ENCODE measurements at regions not wholly inside any gene's neighbourhood (a gene's known extent, or its start where the extent isn't known, plus 50 kb on each side); places are given as distances from the start of the nearest gene placed in this dataset.

DNA sequence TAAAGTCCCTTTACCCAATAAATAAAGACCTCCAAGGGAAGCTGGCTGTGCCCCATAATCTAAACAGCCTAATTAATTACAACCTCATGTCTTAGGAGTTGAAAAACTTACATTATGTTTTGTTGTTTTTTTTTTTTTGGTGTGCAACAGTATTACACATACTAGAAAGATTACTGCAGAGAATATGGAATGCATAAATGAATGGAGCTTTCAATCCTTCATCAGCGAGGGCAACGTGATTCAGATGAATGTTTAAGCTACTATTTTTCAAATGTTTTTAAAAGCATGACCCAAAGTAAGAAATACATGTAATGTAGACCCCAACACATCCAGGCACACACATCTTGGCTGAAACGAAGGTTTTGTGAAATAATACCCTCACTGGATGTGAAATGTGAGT, 167.1 kb upstream of the FN1 start:
- DNase-seq (ENCODE audit: low read depth in 2 of 2): no peak
- no peak overlapping the region for H3K4me3 ChIP-seq (replicated peaks in 1 of 2; ENCODE audit: low read depth in 2 of 2, low read length in 2 of 2)
- TF ChIP-seq CTCF (IDR thresholded peaks at IDR 0.05; ENCODE audit: low read depth, low read length): no peak

GRCh38 chr2:215601990-215602721, 166.3 kb upstream of the FN1 start:
- peak; percentile 36 to 69 for DNase-seq (ENCODE audit: low read depth in 2 of 2)
- no peak for TF ChIP-seq CTCF (IDR thresholded peaks at IDR 0.05; ENCODE audit: low read depth, low read length)
- no peak overlapping the region for H3K4me3 ChIP-seq (replicated peaks in 1 of 2; ENCODE audit: low read depth in 2 of 2, low read length in 2 of 2)

DNA sequence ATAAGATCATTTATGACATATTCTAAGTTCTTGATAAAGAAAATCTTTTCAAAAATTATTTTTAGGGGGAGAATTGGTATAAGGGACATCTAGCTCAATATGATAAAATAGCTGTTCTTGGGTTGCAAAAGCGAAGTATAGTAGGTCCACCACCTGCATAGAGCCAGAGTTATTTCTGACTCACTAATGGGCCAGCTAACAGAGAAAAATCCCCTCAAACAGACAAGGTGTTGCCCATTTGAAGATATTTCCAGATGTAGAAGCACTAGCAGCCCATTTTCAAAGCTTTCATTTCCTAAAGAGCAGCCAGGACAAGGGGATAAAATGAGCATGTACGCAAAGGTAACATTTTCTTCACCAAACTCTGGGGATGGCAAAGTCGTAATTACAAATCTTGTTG, 165.7 kb upstream of the FN1 start:
- no peak for DNase-seq (ENCODE audit: low read depth in 2 of 2)
- no peak for TF ChIP-seq CTCF (IDR thresholded peaks at IDR 0.05; ENCODE audit: low read depth, low read length)
- no peak overlapping the region for H3K4me3 ChIP-seq (replicated peaks in 1 of 2; ENCODE audit: low read depth in 2 of 2, low read length in 2 of 2)

DNA sequence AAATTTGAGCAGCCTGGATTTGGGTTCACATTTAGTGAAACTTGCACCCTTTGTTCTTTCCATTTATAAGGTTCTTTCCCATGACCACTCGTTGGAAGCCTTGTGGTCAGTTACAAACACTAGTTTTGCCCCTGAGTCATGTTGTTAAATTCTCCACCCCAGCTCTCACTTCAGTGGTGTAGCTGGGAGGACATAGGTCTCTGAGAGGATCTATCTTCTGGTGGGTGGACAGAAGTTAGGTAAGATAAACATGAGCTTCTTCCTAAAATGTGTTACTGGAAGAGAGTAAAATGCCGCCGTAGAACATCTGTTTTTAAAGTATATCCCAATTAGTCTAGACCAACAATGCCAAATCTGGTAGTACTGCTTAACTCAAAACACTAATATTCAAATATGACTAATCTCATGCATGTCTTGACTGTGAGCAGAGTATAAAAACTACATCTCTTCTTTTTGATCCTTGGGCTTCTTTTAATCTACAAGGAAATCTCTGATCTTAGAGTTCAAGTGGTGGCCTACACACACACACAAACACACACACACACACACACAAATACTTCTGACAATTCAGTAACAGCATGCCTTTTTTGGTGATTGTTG, 162.6 kb upstream of the FN1 start:
- H3K4me3 ChIP-seq (replicated peaks in 1 of 2; ENCODE audit: low read depth in 2 of 2, low read length in 2 of 2): no peak overlapping the region
- peak in 1 of 2 donors; percentile 83 for DNase-seq (ENCODE audit: low read depth in 2 of 2)
- TF ChIP-seq CTCF (IDR thresholded peaks at IDR 0.05; ENCODE audit: low read depth, low read length): no peak

- no peak for DNase-seq (ENCODE audit: low read depth in 2 of 2)
- no peak overlapping the region for H3K4me3 ChIP-seq (replicated peaks in 1 of 2; ENCODE audit: low read depth in 2 of 2, low read length in 2 of 2)
- no peak for TF ChIP-seq CTCF (IDR thresholded peaks at IDR 0.05; ENCODE audit: low read depth, low read length)
These were observed 161.7 kb upstream of the FN1 start for GRCh38 chr2:215597577-215597976.

- H3K4me3 ChIP-seq (replicated peaks in 1 of 2; ENCODE audit: low read depth in 2 of 2, low read length in 2 of 2): no peak overlapping the region
- no peak for TF ChIP-seq CTCF (IDR thresholded peaks at IDR 0.05; ENCODE audit: low read depth, low read length)
- peak; percentile 44 to 73 for DNase-seq (ENCODE audit: low read depth in 2 of 2)
These were observed 158.9 kb upstream of the FN1 start for GRCh38 chr2:215594766-215595165.
